ENCODE measurements at regions not wholly inside any gene's neighbourhood (a gene's known extent, or its start where the extent isn't known, plus 50 kb on each side); places are given as distances from the start of the nearest gene placed in this dataset.

GRCh38 chr10:3835770-3836169 is 50.8 kb upstream of the KLF6 start:
- Histone ChIP-seq H3K9me3 (no peaks in the 10 kb centered on the region), H3K27me3 (no peaks in the 10 kb centered on the region), H3K4me3 (no peak overlapping the region), H3K4me1 (peaks cover 0 to 8% (median 5%) of the 10 kb centered on the region in 4 donors), H3K27ac (no peak overlapping the region), H3K36me3 (no peaks in the 10 kb centered on the region)
- TF ChIP-seq POLR2AphosphoS5 (IDR thresholded peaks at IDR 0.05) (peak in 1 of 4 donors; percentile 16), EP300 (IDR thresholded peaks at IDR 0.05) (no peak), POLR2A (IDR thresholded peaks at IDR 0.05) (no peak)
- TF ChIP-seq, protein P1, sequence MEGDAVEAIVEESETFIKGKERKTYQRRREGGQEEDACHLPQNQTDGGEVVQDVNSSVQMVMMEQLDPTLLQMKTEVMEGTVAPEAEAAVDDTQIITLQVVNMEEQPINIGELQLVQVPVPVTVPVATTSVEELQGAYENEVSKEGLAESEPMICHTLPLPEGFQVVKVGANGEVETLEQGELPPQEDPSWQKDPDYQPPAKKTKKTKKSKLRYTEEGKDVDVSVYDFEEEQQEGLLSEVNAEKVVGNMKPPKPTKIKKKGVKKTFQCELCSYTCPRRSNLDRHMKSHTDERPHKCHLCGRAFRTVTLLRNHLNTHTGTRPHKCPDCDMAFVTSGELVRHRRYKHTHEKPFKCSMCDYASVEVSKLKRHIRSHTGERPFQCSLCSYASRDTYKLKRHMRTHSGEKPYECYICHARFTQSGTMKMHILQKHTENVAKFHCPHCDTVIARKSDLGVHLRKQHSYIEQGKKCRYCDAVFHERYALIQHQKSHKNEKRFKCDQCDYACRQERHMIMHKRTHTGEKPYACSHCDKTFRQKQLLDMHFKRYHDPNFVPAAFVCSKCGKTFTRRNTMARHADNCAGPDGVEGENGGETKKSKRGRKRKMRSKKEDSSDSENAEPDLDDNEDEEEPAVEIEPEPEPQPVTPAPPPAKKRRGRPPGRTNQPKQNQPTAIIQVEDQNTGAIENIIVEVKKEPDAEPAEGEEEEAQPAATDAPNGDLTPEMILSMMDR (IDR thresholded peaks at IDR 0.05): no peak
- intact Hi-C loops (cut with DNase I): no loop called here
- 5 to 33% methylated on average over 6 of the region's 6 CpGs for WGBS, 2 donors
- DNase-seq: no peak

GRCh38 chr10:3834947-3835346 is 49.9 kb upstream of the KLF6 start:
- no peak overlapping the region for H3K4me3 ChIP-seq
- no peaks in the 10 kb centered on the region for H3K36me3 ChIP-seq
- H3K27me3 ChIP-seq: no peaks in the 10 kb centered on the region
- WGBS, 2 donors: 94 to 96% methylated on average over 1 of the region's 1 CpG
- DNase-seq: no peak
- H3K9me3 ChIP-seq: no peaks in the 10 kb centered on the region
- intact Hi-C loops (cut with DNase I): no loop called here
- H3K27ac ChIP-seq: no peak overlapping the region
- TF ChIP-seq EP300 (IDR thresholded peaks at IDR 0.05) (no peak), POLR2A (IDR thresholded peaks at IDR 0.05) (no peak), POLR2AphosphoS5 (IDR thresholded peaks at IDR 0.05) (no peak)
- TF ChIP-seq, protein P1 (IDR thresholded peaks at IDR 0.05): no peak
- peaks cover 0 to 15% (median 10%) of the 10 kb centered on the region in 4 donors for H3K4me1 ChIP-seq

Small RNA genes lying in the stretch of these regions (small RNA-seq; reads per million reads assigned to genes)
- 0 reads per million in 3 donors for gene MIR6078
- gene RNU6-163P: 0 reads per million in 3 donors

All from sigmoid colon (tissue), 6 donors.